Thyroid gland (tissue), 4 donors: ENCODE measurements at regions not wholly inside any gene's neighbourhood (a gene's known extent, or its start where the extent isn't known, plus 50 kb on each side); places are given as distances from the start of the nearest gene placed in this dataset.

Experiments
- POLR2A ChIP-seq, 2 donors: fragments of 450-650 bp; IDR thresholded peaks; one replicate each; pipeline ENCODE4 v1.6.1; 2017; ENCODE audit warnings: antibody characterized with exemption in 2 of 2, mild to moderate bottlenecking in 2 of 2, moderate library complexity in 1 of 2
- TF ChIP-seq, protein P1 (sequence below), 6 experiments: fragments of 200-600 bp in 3 of 6; fragments of 450-650 bp in 3 of 6; sonication (generic) in 3 of 6; IDR thresholded peaks; one replicate each; pipeline ENCODE4 v1.5.1; 2016 to 2019; ENCODE audit warnings: antibody characterized with exemption in 6 of 6, mild to moderate bottlenecking in 2 of 6, inconsistent platforms in 1 of 6, moderate library complexity in 1 of 6

DNA sequence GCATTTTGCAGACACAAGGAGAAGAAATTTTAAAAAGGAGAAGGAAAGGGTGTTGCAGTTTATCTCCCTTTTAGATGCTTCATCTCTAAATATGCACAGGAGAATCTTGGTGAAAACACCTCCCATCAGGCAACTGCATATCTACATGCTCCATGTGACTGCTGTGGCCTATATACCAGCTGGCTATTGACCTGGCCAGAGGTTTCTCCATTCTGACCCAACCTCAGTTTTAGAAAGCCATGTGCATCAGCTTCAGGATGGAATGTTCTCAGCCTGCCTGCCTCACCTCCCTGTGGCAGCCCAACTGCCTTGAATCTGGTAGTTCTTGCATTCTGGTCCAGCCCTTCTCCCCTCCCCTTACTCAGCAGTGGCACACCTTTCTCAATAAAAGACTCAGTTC is 1958.8 kb upstream of the CELF4 start:
- no peak for TF ChIP-seq POLR2A (IDR thresholded peaks at IDR 0.05)
- TF ChIP-seq, protein P1, sequence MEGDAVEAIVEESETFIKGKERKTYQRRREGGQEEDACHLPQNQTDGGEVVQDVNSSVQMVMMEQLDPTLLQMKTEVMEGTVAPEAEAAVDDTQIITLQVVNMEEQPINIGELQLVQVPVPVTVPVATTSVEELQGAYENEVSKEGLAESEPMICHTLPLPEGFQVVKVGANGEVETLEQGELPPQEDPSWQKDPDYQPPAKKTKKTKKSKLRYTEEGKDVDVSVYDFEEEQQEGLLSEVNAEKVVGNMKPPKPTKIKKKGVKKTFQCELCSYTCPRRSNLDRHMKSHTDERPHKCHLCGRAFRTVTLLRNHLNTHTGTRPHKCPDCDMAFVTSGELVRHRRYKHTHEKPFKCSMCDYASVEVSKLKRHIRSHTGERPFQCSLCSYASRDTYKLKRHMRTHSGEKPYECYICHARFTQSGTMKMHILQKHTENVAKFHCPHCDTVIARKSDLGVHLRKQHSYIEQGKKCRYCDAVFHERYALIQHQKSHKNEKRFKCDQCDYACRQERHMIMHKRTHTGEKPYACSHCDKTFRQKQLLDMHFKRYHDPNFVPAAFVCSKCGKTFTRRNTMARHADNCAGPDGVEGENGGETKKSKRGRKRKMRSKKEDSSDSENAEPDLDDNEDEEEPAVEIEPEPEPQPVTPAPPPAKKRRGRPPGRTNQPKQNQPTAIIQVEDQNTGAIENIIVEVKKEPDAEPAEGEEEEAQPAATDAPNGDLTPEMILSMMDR (IDR thresholded peaks at IDR 0.05): no peak
